GM23338 (cell line): ENCODE measurements at regions not wholly inside any gene's neighbourhood (a gene's known extent, or its start where the extent isn't known, plus 50 kb on each side); places are given as distances from the start of the nearest gene placed in this dataset.
"Not testable (repeated sequence)": the region's sequence is repeated elsewhere in the genome, so short reads cannot be mapped to it uniquely, and the experiment has no call there.

Experiments
- ATAC-seq: fragments of 200-7000 bp; cut with Tn5 transposase; 3 replicates; pipeline ENCODE4 v1.9.1; 2020
- DNase-seq: peaks from one replicate; pipeline ENCODE4 v3.0.0-alpha.2; 2015; ENCODE audit warnings: low spot score
- H2AFZ ChIP-seq: fragments of 200-600 bp; sonication (generic); 2 replicates; pipeline ENCODE4 v1.8.0; 2016; ENCODE audit warnings: antibody characterized with exemption, mild to moderate bottlenecking, moderate library complexity
- H3F3A ChIP-seq: fragments of 200-600 bp; sonication (generic); replicated peaks from 2 replicates; pipeline ENCODE4 v1.8.0; 2017; ENCODE audit warnings: antibody characterized with exemption, mixed run types, low read depth
- H3K27ac ChIP-seq: fragments of 200-600 bp; sonication (generic); 2 replicates; pipeline ENCODE4 v1.6.1; 2016; ENCODE audit warnings: low read depth
- H3K27me3 ChIP-seq: fragments of 200-600 bp; sonication (generic); 2 replicates; pipeline ENCODE4 v1.8.0; 2016; ENCODE audit warnings: mild to moderate bottlenecking, mixed run types, moderate library complexity; ENCODE audit not compliant: insufficient read depth
- H3K36me3 ChIP-seq: fragments of 200-600 bp; sonication (generic); 2 replicates; pipeline ENCODE4 v1.8.0; 2016; ENCODE audit warnings: mild to moderate bottlenecking; ENCODE audit not compliant: insufficient read depth
- H3K4me1 ChIP-seq: fragments of 200-600 bp; sonication (generic); 2 replicates; pipeline ENCODE4 v1.8.0; 2016; ENCODE audit warnings: mild to moderate bottlenecking, moderate library complexity; ENCODE audit not compliant: insufficient read depth
- H3K4me2 ChIP-seq: fragments of 200-600 bp; sonication (generic); 2 replicates; pipeline ENCODE4 v1.7.1; 2017; ENCODE audit warnings: mixed run types
- H3K4me3 ChIP-seq: fragments of 200-600 bp; sonication (generic); 2 replicates; pipeline ENCODE4 v1.6.1; 2016; ENCODE audit warnings: mixed run types
- H3K79me2 ChIP-seq: fragments of 200-600 bp; sonication (generic); replicated peaks from 2 replicates; pipeline ENCODE4 v1.8.0; 2017; ENCODE audit warnings: mild to moderate bottlenecking; ENCODE audit not compliant: insufficient read depth
- H3K9me2 ChIP-seq: fragments of 200-600 bp; sonication (generic); 2 replicates; pipeline ENCODE4 v1.8.0; 2017; ENCODE audit not compliant: insufficient read depth
- H4K20me1 ChIP-seq: fragments of 200-600 bp; sonication (generic); replicated peaks from 2 replicates; pipeline ENCODE4 v1.8.0; 2017; ENCODE audit warnings: mild to moderate bottlenecking; ENCODE audit not compliant: insufficient read depth
- H3K27ac Mint-ChIP-seq: 2 replicates; pipeline ENCODE4 v1.8.0; 2020; ENCODE audit warnings: inconsistent platforms, mild to moderate bottlenecking, moderate library complexity, mixed read lengths
- H3K27me3 Mint-ChIP-seq: 3 replicates; pipeline ENCODE4 v1.8.0; 2022; ENCODE audit warnings: low read depth, mild to moderate bottlenecking, moderate library complexity, mixed read lengths, inconsistent platforms; ENCODE audit not compliant: insufficient read depth, poor library complexity
- H3K36me3 Mint-ChIP-seq: 3 replicates; pipeline ENCODE4 v1.8.0; 2021; ENCODE audit warnings: low read depth, mild to moderate bottlenecking, inconsistent platforms, moderate library complexity, mixed read lengths
- H3K4me1 Mint-ChIP-seq: 3 replicates; pipeline ENCODE4 v1.8.0; 2020; ENCODE audit warnings: mild to moderate bottlenecking, inconsistent platforms, mixed read lengths
- H3K4me3 Mint-ChIP-seq: 3 replicates; pipeline ENCODE4 v1.8.0; 2021; ENCODE audit warnings: moderate library complexity, mild to moderate bottlenecking, inconsistent platforms, mixed read lengths
- H3K9me3 Mint-ChIP-seq: 3 replicates; pipeline ENCODE4 v1.8.0; 2020; ENCODE audit warnings: moderate library complexity, mild to moderate bottlenecking, inconsistent platforms, mixed read lengths
- CREB1 ChIP-seq: fragments of 250-450 bp; sonication (Bioruptor Pico); IDR thresholded peaks from 2 replicates; pipeline ENCODE4 v1.5.0; 2020; ENCODE audit warnings: low read depth, mild to moderate bottlenecking, moderate library complexity
- CTCF ChIP-seq, 2 experiments: fragments of 200-600 bp in 1 of 2; sonication (generic) in 1 of 2; conservative IDR thresholded peaks; 2 replicates each; pipeline versions ENCODE4 v1.5.1 to v1.6.1; 2016 to 2017; ENCODE audit warnings: antibody characterized with exemption in 2 of 2, low read depth in 2 of 2, mild to moderate bottlenecking in 2 of 2, moderate library complexity in 1 of 2
- EZH2 ChIP-seq: fragments of 200-600 bp; sonication (generic); IDR thresholded peaks from one replicate; pipeline ENCODE4 v1.8.0; 2017; ENCODE audit warnings: antibody characterized with exemption, mild to moderate bottlenecking, low read depth; ENCODE audit not compliant: unreplicated experiment
- EZH2phosphoT487 ChIP-seq: fragments of 200-600 bp; sonication (generic); IDR thresholded peaks from one replicate; pipeline ENCODE4 v1.8.1; 2018; ENCODE audit warnings: antibody characterized with exemption; ENCODE audit not compliant: unreplicated experiment
- JUNB ChIP-seq: IDR thresholded peaks from one replicate; pipeline ENCODE4 v1.6.1; 2016; ENCODE audit warnings: antibody characterized with exemption; ENCODE audit not compliant: unreplicated experiment
- POLR2AphosphoS5 ChIP-seq: IDR thresholded peaks from 2 replicates; pipeline ENCODE4 v1.6.1; 2016; ENCODE audit warnings: antibody characterized with exemption, low read depth
- ZNF114 ChIP-seq: fragments of 250-450 bp; sonication (Bioruptor Pico); IDR thresholded peaks from 2 replicates; pipeline ENCODE4 v1.5.0; 2020; ENCODE audit warnings: mild to moderate bottlenecking, moderate library complexity
- ZNF331 ChIP-seq: fragments of 250-450 bp; sonication (Bioruptor Pico); IDR thresholded peaks from 2 replicates; pipeline ENCODE4 v1.5.0; 2020; ENCODE audit warnings: low read depth, mild to moderate bottlenecking, moderate library complexity

- Mint-ChIP-seq H3K4me3 (no peak overlapping the region), H3K9me3 (no peaks in the 10 kb centered on the region), H3K27me3 (no peaks in the 10 kb centered on the region), H3K27ac (no peak overlapping the region), H3K4me1 (peaks cover 25% of the 10 kb centered on the region), H3K36me3 (no peaks in the 10 kb centered on the region)
- Histone ChIP-seq H3K4me2 (no peak overlapping the region), H3K27me3 (no peaks in the 10 kb centered on the region), H4K20me1 (no peaks in the 10 kb centered on the region), H3K9me2 (no peaks in the 10 kb centered on the region), H3K79me2 (no peaks in the 10 kb centered on the region), H3K27ac (no peak overlapping the region), H3K36me3 (no peaks in the 10 kb centered on the region), H3K4me1 (peaks cover 20% of the 10 kb centered on the region), H2AFZ (no peak overlapping the region), H3F3A (no peaks in the 10 kb centered on the region), H3K4me3 (no peak overlapping the region)
- TF ChIP-seq EZH2phosphoT487 (no peak), EZH2 (no peak), CTCF (conservative IDR thresholded peaks at IDR 0.05; ENCODE audit: low read depth in 2 of 2) (no peak), JUNB (no peak), CREB1 (CRISPR knock-in tag) (no peak), POLR2AphosphoS5 (no peak), ZNF114 (no peak)
- DNase-seq (no peak), ATAC-seq (no peak)
These were observed 145.5 kb upstream of the NPY2R start for GRCh38 chr4:155062948-155063347.

- H3K27me3 Mint-ChIP-seq, H3K9me3 Mint-ChIP-seq, H3K79me2 ChIP-seq, H3K9me2 ChIP-seq, ATAC-seq, H3K4me3 Mint-ChIP-seq, H3K27me3 ChIP-seq, DNase-seq, H3K36me3 ChIP-seq, H3K4me2 ChIP-seq, H2AFZ ChIP-seq, H4K20me1 ChIP-seq, H3K4me3 ChIP-seq, H3K36me3 Mint-ChIP-seq, H3F3A ChIP-seq, H3K27ac ChIP-seq, H3K27ac Mint-ChIP-seq: not testable (repeated sequence)
- H3K4me1 ChIP-seq, result peaks cover 11% of the 10 kb centered on the region
- peaks cover 17% of the 10 kb centered on the region for H3K4me1 Mint-ChIP-seq
These were observed 143.5 kb upstream of the NPY2R start for GRCh38 chr4:155064934-155065333.

GRCh38 chr4:155066871-155067270 is 141.6 kb upstream of the NPY2R start:
- no peak overlapping the region for H3K4me3 ChIP-seq
- no peaks in the 10 kb centered on the region for H4K20me1 ChIP-seq
- no peak for DNase-seq
- no peaks in the 10 kb centered on the region for H3K27me3 ChIP-seq
- H3K4me1 ChIP-seq, result no peaks in the 10 kb centered on the region
- no peaks in the 10 kb centered on the region for H3K79me2 ChIP-seq
- H3K4me1 Mint-ChIP-seq, result no peaks in the 10 kb centered on the region
- ATAC-seq, result no peak
- no peaks in the 10 kb centered on the region for H3K36me3 Mint-ChIP-seq
- H3K27me3 Mint-ChIP-seq, result no peaks in the 10 kb centered on the region
- no peak overlapping the region for H3K27ac Mint-ChIP-seq
- TF ChIP-seq JUNB, result no peak
- TF ChIP-seq ZNF331, result no peak
- H2AFZ ChIP-seq, result no peak overlapping the region
- H3K9me3 Mint-ChIP-seq, result no peaks in the 10 kb centered on the region
- no peaks in the 10 kb centered on the region for H3K36me3 ChIP-seq
- no peak overlapping the region for H3K27ac ChIP-seq
- H3K4me3 Mint-ChIP-seq, result no peak overlapping the region
- no peaks in the 10 kb centered on the region for H3K9me2 ChIP-seq
- H3K4me2 ChIP-seq, result no peak overlapping the region
- H3F3A ChIP-seq, result no peaks in the 10 kb centered on the region
